NCI-H748 (cell line): ENCODE measurements at regions not wholly inside any gene's neighbourhood (a gene's known extent, or its start where the extent isn't known, plus 50 kb on each side); places are given as distances from the start of the nearest gene placed in this dataset.
"Not testable (repeated sequence)": the region's sequence is repeated elsewhere in the genome, so short reads cannot be mapped to it uniquely, and the experiment has no call there.

ENCODE experiments used
- DNase-seq: peaks from one replicate; lab custom pipeline; 2025; ENCODE audit not compliant: unreplicated experiment; lab: John Stamatoyannopoulos, UW

- no peak for DNase-seq
These were observed 313.3 kb downstream of the ACTR3B start for GRCh38 chr7:153072806-153073205.

DNA sequence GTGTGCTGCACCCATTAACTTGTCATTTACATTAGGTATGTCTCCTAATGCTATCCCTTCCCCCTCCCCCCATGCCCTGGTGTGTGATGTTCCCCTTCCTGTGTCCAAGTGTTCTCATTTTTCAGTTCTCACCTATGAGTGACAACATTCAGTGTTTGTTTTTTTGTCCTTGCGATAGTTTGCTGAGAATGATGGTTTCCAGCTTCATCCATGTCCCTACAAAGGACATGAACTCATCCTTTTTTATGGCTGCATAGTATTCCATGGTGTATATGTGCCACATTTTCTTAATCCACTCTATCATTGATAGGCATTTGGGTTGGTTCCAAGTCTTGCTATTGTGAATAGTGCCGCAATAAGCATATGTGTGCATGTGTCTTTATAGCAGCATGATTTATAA is 316.7 kb downstream of the ACTR3B start:
- not testable (repeated sequence) for DNase-seq

GRCh38 chr7:153081496-153081895 is 321.9 kb downstream of the ACTR3B start:
- no peak for DNase-seq

- no peak for DNase-seq
These were observed 324.7 kb downstream of the ACTR3B start for GRCh38 chr7:153084278-153084677.

DNA sequence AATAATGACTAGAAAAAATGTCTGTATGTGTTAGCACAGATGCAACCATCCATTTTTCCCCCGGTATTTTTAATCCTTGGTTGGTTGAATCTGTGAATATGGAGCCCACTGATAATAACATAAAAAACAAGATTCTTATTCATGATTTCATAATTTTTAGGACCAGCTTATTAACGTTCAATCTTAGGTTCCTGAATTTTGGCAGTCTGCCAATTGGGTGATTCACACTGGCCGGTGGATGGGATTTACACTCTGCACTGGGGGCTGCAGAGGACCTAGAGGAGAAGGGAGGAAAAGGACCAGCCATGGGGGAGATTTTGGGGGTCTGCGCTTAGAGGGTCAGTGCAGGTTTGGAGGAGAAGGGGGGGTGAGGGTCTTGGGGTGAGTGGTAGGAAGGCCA is 327.9 kb downstream of the ACTR3B start:
- DNase-seq, result peak; percentile 13

GRCh38 chr7:153088601-153089000 is 329.0 kb downstream of the ACTR3B start:
- no peak for DNase-seq

- DNase-seq, result no peak
These were observed 330.7 kb downstream of the ACTR3B start for GRCh38 chr7:153090209-153090608.

- no peak for DNase-seq
These were observed 331.2 kb downstream of the ACTR3B start for GRCh38 chr7:153090764-153091163.

GRCh38 chr7:153091477-153091876 is 331.9 kb downstream of the ACTR3B start:
- DNase-seq, result no peak

DNA sequence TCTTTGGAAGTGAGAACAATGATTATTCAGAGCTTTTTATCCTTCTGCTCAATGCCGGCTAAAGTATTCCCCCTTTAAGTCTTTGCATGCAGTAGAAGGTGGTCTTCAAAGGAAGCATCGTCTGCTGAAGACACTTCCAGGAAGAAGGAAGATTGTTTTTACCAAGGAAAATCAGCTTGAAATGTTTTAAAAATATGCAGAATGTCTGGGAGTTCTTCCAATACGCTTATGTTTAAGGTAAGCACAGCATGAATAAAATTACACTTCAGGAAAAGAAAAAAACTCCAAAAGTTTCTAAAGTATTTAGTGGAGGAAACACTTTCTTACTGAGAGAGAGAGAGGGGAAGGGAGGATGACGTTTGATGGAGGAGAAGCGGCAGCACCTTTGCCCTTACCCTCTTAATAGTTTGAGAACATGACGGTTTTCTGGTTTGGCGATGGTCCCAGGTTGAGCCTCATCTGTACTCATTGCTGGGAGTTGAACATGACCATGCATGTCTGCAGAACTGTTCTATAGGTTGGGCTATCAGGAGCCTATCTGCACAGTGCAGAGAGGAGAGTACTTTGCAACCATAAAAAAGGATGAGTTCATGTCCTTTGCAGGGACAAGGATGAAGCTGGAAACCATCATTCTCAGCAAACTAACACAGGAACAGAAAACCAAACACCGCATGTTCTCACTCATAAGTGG is 338.1 kb downstream of the ACTR3B start:
- DNase-seq, result no peak

GRCh38 chr7:153099235-153099634 is 339.7 kb downstream of the ACTR3B start:
- DNase-seq, result no peak

GRCh38 chr7:153100691-153101237 is 341.2 kb downstream of the ACTR3B start:
- DNase-seq, result no peak

GRCh38 chr7:153103202-153103601 is 343.6 kb downstream of the ACTR3B start:
- DNase-seq, result no peak

DNA sequence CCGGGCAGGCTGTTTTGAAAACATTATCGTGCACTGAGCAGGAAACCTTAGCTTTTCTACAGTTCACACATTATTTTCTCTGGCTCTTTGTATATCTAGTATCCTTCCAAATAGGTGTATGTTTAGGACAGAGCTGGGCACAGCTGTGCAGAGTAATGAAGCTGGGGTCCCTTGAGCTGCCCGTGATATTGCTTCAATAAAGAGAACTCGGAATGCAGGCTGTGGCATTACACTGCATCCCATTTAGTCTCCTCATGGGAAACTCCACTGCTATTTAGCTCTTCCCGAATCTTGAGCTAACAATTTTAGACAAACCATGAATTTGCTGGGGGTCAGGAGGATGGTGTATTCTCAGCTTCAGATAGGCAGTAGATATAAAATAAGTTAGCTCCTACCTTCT is 348.3 kb downstream of the ACTR3B start:
- DNase-seq, result no peak

GRCh38 chr7:153109566-153109965 is 350.0 kb downstream of the ACTR3B start:
- DNase-seq, result no peak

GRCh38 chr7:153110606-153111005 is 351.1 kb downstream of the ACTR3B start:
- DNase-seq, result no peak

GRCh38 chr7:153122255-153122654 is 362.7 kb downstream of the ACTR3B start:
- DNase-seq, result not testable (repeated sequence)

DNA sequence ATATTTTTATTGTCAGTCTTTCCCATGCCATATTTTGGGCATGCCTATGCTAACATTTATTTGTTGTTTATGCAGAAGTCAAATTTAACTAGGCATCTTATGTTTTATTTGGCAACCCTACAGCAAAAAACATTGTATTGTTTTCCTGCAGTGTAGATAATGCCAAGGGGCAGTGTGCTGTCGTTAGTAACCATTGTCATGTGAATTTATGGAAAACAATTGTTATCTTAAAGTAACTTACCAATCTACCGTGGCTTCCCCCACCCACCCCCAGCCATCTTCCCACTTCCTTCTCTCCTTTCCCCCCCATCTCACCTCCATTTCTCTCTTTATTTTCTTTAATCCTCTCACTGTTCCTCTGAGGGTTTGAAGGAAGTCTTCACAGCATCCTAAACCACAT is 370.5 kb downstream of the ACTR3B start:
- no peak for DNase-seq

DNA sequence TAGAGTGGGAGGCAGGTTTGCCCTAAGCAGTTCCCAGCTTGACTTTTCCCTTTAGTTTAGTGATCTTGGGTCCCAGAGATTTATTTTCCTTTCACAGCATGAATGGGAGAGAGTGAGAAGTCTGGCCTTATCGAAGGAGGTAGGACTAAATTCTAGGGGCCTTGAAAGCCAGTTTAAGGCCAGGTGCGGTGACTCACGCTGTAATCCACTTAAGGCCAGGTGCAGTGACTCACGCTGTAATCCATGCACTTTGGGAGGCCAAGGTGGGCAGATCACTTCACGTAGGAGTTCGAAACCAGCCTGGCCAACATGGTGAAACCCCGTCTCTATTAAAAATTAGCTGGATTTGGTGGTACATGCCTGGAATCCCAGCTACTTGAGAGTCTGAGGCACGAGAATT is 392.2 kb downstream of the ACTR3B start:
- no peak for DNase-seq

- no peak for DNase-seq
These were observed 393.4 kb downstream of the ACTR3B start for GRCh38 chr7:153152801-153153422.

- no peak for DNase-seq
These were observed 398.6 kb downstream of the ACTR3B start for GRCh38 chr7:153158149-153158548.

DNA sequence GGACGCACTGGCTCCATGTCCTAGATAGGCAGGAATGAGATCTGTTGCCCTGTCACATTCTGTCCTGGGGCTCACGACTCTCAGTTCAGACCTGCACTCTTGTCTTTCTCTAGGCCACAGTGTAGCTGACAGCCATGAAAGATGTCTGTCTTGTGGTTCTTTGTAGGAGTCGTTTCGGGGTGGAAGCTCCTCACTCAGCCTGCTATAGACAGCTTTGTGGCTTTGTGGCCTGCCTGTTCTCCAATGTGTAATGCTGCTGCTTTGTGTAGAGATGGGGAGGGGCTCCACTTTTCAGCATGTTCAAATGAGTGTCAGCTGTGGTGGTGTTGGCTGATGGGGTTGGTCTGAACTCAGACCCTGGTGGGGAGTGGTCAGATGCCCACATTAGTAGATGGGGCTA is 410.7 kb downstream of the ACTR3B start:
- no peak for DNase-seq

DNA sequence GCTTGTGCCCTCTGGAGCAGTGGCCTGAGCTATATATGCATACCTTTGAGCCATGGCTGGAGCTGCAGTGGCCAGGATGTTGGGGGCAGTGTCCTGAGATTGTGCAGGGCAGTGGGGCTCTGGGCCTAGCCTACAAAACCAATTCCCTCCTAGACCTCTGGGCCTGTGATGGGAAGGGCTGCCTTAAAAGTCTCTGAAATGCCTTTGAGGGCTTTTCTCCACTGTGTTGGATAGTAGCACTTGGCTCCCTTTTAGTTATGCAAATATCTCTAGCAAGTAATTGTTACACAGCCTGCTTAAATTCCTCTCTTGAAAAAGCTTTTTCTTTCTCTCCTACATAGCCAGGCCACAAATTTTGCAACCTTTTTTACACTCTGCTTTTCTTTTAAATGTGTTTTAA is 426.4 kb downstream of the ACTR3B start:
- DNase-seq, result no peak
